HG02884 (cell line): ENCODE measurements at regions not wholly inside any gene's neighbourhood (a gene's known extent, or its start where the extent isn't known, plus 50 kb on each side); places are given as distances from the start of the nearest gene placed in this dataset.

ENCODE experiments used
- ATAC-seq: cut with Tn5 transposase; IDR thresholded peaks from one replicate; pipeline ENCODE4 v1.9.1; 2021; ENCODE audit warnings: mild to moderate bottlenecking, moderate library complexity; ENCODE audit not compliant: unreplicated experiment

DNA sequence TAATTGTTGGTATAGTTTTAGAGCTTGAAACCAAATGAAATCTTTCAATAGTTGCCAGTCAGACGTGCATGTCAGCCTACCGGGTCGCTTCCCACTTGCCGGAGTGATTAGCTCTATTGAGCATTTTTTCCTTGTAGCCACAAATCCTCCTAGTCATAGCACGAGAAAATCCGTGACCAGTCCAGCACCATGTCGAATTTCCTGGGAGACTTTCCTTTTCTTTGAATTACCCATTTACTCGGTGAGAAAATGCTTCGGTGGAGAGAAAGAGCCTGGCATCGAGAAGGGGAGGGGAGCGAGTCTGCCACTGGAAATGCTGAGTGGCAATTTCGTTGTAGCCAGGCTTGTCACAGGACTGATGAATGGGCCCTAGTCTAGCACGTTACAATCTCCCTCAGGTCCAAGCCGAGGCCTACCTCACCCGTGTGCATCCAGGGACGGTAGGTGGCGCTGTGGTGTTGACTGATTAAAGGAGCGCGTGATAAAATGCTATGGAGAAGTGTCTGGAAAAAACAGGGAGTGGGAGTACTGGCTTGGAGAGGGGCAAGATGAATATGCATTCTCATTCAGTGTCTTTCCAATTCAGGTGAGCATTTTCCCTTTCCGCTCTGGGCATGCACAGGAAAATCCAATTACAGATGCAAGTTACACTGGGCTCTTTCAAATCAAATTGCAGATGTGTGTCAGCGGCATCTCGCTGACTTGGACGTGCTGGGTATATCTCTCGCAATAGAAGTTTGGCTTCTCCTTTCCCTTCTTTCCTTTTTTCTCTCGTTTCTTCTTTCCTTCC, 238.8 kb downstream of the EDEM1 start:
- peak; percentile 42 for ATAC-seq

DNA sequence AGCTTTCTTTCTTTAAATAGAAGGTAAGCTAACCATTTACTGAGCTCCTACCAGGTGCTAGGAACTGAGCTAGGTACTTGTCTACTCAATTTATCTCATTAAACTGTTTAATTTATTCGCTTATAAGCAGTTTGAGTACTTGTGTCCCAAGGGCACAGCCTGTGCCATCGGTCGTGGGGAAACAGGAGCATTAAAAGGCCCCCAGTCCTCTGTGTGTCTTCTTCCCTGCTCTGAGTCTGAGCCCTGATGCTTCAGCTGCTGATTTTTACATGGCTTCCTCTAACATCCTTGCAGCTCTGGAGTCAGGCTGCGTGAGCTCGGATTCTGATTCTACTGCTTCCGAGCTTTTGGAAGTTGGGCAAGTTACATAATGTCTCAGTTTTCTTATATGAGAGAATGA, 239.5 kb downstream of the EDEM1 start:
- no peak for ATAC-seq

DNA sequence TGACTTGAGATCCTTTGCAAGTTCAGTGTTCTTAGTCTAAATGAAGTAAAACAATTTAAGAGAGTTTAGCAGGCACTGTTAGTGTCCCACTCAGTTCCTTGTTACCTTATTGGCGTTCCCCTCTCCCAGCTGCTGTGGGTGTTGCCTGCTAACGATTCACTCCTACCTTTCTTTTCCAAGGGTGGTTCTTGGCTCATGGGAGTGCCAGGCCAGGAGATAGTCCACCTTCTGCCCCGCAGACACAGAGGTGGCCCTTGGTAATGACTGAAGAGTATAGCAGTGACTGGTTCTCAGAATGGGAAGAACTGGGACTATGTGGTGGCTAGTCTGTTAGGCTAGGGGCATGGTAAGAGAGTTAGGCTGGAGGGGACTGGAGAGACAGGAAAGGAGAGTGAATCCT, 240.4 kb downstream of the EDEM1 start:
- no peak for ATAC-seq

DNA sequence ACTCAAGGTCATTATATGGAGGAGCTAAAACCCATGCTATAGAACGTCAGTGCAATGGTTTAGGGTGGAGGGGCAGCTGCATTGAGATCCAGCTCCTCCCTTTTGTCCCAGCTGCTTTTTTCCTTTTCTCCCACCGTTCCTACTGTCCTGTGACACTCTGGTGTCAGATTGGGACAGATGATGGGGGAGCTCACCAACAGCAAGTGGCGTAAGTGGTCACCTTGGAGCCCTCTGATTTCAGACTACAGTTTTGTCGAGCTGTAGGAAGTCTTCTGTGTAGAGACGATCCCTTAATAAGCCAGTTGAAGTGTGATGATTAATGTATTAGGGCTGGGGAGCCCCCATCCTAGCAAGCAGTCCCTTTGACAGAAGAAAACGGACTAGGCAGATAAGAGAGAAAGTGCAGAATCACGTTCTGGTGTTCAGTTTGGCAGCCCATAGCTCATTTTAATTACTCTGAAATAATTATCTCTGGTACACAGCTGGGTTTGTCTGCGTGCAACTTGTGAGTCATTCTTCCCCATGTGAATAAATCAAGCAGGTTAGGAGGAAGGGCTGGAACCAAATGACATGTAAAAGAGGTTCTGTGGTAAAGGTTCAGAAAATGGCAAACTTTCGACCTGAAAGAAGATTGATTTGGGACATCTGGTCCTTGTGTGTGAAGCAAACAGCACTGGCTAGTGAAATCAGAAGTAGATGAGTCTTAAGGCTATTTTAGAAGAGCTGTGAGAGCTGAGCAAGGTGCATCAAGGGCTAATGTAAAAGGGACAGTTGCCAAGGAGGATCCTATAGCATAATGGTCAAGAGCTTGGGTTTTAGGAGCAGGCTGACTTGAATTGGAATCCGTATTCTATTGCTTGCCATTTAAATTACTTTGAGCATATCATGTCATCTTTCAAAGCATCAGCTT, 241.4 kb downstream of the EDEM1 start:
- peak; percentile 78 for ATAC-seq

DNA sequence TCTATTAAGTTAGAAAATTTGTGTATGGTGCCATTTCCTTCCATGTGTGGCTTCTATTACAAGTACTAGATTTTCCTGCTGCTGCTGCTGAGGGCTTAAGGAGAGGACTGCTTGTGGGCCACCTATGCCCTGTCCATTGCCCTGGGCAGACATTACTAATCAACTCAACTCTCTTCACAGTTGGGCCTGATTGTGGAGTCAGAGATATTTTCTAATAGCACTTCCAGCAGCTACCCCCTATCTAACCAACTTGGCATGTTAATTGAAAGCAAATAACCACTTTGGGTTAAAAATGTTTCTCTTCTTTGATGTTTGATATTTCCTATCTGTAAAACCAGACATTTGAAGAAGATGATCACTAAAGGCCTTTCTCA, 242.0 kb downstream of the EDEM1 start:
- peak; percentile 1 for ATAC-seq

DNA sequence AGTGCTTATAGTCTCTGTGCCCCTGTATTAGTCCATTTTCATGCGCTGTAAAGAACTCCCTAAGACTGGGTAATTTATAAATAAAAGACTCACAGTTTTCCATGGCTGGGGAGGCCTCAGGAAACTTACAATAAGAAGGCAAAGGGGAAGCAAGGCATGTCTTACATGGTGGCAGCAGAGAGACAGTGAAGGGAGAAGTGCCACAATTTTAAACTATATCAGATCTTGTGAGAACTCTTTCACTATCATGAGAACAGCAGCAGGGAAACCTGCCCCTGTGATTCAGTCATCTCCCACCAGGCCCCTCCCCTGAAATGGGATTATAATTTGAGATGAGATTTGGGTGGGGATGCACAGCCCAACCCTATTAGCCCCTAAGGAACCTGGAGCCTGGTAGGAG, 243.2 kb downstream of the EDEM1 start:
- no peak for ATAC-seq

DNA sequence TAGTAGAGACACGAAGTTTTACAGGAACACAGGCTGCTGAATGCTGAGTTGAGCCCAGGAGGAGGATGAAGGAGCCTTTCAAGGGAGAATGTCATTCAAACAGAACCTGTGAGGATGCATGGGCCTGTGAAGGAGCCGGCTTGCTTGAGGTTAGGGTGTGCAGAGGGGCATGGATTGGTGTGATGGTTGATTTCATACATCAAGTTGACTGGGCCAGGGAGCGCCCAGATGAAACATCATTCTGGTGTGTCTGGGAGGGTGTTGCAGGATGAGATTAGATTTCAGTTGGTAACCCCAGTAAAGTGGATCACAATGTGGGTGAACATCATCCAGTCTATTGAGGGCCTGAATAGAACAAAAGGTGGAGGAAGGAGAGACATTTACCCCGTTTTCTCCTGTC, 243.6 kb downstream of the EDEM1 start:
- ATAC-seq = no peak

DNA sequence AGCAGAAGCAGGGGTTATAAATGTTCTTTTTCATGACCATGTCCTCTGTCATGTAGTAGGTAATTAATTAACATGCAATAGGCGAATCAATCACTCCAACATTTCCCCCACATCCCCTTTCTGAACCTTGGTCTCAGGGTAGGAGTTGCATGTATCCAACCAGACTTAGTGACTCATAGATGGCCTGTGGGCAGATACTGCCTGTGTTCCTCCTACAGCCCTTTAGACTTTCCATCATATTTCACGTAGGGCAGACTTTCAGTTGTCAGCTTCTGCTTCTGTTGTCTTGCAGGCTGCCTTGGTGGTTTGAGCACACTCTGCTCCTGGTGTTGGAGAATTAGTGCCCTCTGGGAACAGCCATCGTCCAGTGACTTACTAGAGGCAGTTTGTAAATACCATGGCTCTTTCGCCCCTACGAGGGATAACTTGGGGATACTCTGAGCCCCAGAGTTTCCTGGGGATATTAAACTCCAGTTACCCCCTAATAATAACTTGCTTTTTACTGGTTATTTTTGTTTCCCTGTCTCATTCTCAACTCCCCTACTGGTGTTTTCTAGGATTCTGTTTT, 244.4 kb downstream of the EDEM1 start:
- no peak for ATAC-seq

DNA sequence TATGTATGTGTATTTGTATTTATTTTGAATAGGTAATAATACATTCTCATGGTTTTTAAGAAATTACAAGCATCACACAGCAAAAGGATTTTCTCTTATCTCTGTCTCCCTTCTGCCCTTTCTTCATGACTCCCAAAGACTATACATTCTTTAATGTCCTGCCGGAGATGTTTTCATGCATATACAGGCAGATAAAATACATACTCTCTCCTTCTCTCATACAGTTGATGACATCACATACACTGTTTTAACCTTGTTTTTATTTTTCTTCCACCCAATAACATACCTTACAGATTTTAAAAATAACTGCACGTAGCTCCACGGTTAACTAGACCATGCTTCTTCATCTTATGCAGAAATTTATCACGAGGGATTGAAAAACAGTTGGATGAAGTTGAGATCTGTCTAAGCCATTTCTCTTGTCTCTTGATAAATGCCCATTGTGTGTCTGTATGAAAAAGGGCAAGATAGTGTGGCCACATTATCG, 249.8 kb downstream of the EDEM1 start:
- ATAC-seq = no peak

DNA sequence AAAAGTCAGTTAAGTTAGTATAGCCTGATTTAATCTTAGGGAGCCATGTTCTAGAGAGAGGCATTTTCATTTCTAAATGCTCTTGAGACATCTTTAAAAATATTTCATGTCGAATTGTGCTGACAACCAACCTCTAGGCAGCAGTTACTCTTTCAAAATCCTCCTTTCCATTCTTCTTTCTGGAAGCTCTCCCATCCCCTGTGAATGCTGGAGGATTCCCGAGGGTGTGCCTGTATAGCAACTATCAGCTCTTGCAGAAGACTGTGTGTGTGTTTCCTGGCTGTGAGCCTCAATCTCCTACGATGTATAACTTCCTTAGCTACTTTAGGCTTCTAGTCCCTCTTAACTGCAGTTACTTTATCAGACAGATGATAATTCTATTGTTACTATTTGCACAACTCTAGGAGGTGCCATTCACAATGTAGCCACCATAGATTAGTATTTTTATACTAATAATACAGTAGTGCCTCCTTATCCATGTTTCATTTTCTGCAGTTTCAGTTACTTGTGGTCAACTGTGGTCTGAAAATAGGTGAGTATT, 250.3 kb downstream of the EDEM1 start:
- no peak for ATAC-seq

DNA sequence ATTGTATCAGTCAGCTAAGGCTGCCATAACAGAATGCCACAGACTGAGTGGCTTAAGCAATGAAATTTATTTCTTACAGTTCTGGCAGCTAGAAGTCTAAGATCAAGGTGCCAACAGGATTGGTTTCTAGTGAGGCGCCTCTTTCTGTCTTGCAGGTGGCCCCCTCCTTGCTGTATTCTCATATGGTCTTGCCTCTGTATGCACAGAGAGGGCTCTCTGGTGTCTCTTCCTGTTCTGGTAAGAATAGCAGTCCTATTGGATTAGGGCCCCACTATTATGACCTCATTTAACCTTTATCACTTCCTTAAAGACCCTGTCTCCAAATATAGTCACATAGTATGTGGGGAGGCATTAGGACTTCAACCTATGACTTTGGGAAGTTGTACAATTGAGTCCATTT, 253.9 kb downstream of the EDEM1 start:
- no peak for ATAC-seq

DNA sequence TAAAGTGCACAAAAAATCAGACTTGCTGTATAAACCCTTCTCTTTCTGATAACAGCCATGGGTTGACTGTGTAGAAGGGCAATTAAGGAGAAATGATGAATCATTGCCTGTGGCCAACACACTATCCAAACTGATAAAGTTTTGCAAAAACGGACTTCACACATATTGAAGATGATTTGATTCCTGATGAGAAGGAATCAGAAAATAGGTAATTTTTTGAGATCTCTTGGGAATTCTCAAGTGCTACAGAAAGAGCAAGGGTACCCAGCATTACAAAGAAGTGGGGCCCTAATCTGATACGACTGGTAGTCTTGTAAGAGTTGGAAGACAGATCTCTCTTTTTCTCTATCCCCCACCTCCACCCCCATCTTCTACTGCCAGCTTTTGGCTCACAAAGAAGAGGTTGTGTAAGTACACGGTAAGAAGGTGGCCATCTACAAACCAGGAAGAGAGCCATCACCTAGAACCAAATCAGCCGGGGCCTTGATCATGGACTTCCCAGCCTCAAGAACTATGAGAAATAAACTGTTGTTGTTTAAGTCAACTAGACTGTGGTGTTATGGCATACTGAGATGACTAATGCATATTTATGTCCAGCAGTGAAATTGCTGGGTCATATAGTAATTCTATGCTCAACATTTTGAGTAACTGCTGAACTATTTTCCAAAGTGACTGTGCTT, 254.7 kb downstream of the EDEM1 start:
- ATAC-seq = no peak

DNA sequence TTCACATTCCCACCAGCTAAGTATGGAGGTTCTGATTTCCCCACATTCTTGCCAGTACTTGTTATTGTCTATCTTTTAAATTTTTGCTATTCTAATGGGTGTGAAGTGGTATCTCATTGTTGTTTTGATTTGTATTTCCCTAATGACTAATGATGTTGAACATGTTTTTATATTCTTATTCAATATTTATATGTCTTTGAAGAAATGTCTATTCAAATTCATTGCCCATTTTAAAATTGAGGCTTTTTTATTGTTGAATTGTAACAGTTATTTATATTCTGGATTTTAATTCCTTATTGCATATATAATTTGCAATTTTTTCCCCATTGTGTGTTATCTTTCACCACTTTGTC, 255.3 kb downstream of the EDEM1 start:
- no peak for ATAC-seq

DNA sequence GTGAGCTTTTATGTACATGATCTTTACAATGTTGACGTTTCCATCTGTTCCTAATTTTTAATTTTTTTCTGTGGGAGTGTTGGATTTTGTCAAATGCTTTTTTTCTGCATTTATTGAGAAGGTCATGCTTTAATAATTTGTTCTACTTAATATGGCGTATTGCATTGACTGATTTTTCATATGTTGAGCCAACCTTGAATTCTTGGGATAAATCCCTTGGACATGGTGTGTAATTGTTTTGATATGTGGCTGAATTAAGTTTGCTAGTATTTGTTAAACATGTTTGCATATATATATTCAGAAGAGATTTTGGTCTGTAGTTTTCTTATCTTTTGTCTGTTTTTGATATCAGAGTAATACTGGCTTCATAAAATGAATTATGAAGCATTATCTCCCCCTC, 256.7 kb downstream of the EDEM1 start:
- no peak for ATAC-seq

DNA sequence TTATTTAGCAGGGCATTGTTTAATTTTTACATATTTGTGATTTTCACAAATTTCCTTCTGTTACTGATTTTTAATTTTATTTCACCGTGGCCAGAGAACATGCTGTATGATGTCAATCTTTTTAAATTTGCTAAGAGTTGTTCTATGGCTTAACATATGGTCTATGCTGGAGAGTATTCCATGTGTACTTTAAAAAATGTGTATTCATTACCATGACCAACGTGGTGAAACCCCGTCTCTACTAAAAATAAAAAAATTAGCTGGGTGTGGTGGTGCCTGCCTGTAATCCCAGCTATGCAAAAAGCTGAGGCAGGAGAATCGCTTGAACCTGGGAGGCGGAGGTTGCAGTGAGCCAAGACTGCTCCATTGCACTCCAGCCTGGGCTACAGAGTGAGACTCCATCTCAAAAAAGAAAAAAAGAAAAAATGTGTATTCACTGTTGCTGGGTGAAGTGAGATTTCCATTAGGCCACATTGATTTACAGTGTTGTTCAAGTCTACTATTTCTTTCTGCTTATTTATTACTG, 258.2 kb downstream of the EDEM1 start:
- no peak for ATAC-seq

DNA sequence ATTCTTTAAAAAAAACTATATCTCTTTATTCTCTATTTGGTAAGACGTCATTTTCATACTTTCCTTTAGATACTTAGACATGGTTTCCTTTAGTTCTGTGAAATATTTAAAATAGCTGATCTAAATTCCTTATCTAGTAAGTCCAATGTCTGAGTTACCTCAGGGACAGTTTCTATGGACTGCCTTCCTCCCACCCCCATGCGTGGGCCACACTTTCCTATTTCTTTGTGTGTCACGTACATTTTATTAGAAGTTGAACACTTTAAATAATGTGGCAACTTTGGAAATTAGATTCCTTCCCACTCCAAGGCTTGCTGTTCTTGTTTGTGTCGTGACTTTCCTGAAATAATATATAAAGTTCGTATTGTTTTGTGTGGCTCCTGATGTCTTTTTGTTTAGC, 260.7 kb downstream of the EDEM1 start:
- no peak for ATAC-seq

DNA sequence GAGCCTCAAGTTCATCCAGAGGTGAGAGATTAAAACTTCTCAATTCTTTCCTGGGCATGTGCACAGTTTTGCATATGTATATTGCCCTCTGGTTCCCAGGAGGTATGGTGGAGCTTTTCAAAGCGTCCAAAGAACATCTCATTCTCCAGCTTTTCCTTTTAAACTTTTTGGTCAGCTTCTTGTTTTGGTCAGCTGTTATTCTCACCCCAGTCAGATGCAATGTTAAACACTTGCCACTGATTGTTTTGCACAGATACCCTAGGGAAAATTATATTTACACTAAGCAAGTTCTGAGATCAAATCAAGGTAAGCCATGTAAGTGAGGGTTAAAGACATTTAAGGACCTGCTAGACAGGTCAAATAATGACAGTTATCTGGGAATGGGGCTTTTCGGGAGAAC, 261.3 kb downstream of the EDEM1 start:
- no peak for ATAC-seq

DNA sequence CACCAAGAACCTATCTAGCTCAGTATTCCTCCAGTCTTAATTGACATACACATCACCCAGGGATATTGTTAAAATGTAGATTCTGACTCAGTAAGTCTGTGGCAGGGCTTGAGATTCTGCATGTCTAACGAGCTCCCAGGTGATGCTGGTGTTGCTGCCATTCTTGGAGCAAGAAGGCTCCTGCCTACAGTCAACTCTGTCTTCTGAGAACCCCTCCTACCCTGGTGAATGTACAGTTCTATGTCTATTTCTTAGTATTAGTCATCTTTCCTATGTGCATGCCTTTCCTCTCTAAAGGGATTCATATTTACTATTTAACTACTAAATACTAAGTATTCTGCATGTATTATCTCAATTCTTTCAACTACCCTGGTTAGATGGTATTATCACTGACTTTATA, 268.7 kb downstream of the EDEM1 start:
- ATAC-seq = peak; percentile 99

DNA sequence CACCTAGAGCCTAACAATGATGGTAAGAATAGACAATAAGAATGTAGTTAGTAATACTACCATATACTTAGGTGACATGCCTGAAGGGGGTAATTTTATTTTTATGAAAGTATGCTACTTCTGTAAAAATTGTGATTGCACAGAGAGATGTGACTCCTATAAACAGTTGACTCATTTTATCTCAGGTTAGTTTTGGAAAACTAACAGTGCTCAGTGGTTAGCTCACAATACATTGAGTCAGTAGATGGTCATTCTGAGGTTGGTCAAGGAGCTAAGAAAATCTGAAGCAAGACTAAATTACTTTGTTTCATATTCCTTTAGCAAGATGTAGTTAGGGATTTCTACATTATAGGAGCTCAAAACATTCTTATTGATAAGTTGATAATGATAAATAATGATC, 271.0 kb downstream of the EDEM1 start:
- ATAC-seq = no peak

DNA sequence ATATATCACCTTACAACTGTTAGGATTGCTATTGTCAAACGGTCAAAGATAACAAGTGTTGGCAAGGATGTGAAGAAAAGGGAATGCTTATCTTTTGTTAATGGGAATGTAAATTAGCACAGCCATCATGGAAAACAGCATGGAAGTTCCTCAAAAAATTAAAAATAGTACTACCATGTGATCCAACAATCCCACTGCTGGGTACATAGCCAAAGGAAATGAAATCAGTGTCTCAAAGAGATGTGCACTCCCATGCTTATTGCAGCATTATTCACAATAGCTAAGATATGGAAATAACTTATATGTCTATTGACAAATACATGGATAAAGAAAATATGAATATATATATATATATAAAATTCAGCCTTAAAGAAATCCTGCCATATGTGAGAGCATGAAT, 274.6 kb downstream of the EDEM1 start:
- ATAC-seq = no peak

DNA sequence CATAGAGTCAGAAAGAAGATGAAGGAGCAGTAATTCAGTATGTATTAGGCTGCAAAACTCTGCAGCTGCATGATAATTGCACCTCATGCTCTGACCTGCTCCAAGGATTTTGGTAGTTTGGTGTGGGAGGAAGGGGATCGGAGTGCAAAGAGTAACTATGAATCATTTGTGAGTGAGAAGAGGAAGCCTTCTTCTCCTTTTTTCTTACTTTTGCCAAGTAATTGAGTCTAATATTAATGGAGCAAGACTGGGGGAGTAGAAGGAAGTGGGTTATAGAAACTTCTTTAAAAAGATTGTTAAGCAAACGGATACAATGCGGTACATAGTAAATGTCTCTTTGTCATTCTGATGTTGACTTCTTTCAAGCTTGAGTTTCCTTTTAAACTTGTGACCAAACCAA, 276.5 kb downstream of the EDEM1 start:
- ATAC-seq = no peak
